Breast epithelium (tissue), 4 donors: ENCODE measurements at regions not wholly inside any gene's neighbourhood (a gene's known extent, or its start where the extent isn't known, plus 50 kb on each side); places are given as distances from the start of the nearest gene placed in this dataset.
"Not testable (repeated sequence)": the region's sequence is repeated elsewhere in the genome, so short reads cannot be mapped to it uniquely, and the experiment has no call there.

ENCODE experiments used
- DNase-seq, 2 donors: peaks; one replicate each; pipeline ENCODE4 v3.0.0-alpha.2; 2019; ENCODE audit warnings: low spot score in 2 of 2
- H3K27ac ChIP-seq, 2 donors: fragments of 200-600 bp; sonication (generic) in 1 of 2; one replicate each; pipeline ENCODE4 v1.5.1; 2016 to 2019; ENCODE audit warnings: mild to moderate bottlenecking in 1 of 2
- H3K27me3 ChIP-seq, 2 donors: fragments of 200-600 bp; sonication (generic) in 1 of 2; one replicate each; pipeline versions ENCODE4 v1.5.1 to v1.6.0; 2017 to 2019; ENCODE audit warnings: control low read depth in 1 of 2, mild to moderate bottlenecking in 1 of 2
- H3K36me3 ChIP-seq: fragments of 200-600 bp; one replicate; pipeline ENCODE4 v1.5.1; 2019
- H3K4me1 ChIP-seq, 2 donors: fragments of 200-600 bp; sonication (generic); one replicate each; pipeline ENCODE4 v1.5.1; 2016 to 2019; ENCODE audit warnings: control low read depth in 1 of 2
- H3K4me3 ChIP-seq, 3 donors: fragments of 200-600 bp; sonication (generic); 1 replicate in 2 of 3; 2 replicates in 1 of 3; pipeline ENCODE4 v1.5.1; 2016 to 2019; ENCODE audit warnings: mild to moderate bottlenecking in 3 of 3, moderate library complexity in 2 of 3
- H3K9me3 ChIP-seq, 2 donors: fragments of 200-600 bp; sonication (generic) in 1 of 2; one replicate each; pipeline ENCODE4 v1.5.1; 2016 to 2019; ENCODE audit warnings: control low read depth in 1 of 2
- POLR2A ChIP-seq: fragments of 450-650 bp; IDR thresholded peaks from one replicate; pipeline ENCODE4 v1.6.1; 2016; ENCODE audit warnings: antibody characterized with exemption, mild to moderate bottlenecking, moderate library complexity
- POLR2AphosphoS5 ChIP-seq, 3 donors: sonication (generic); formaldehyde crosslinking; IDR thresholded peaks; one replicate each; pipeline ENCODE4 v1.6.1; 2017; ENCODE audit warnings: antibody characterized with exemption in 3 of 3
- intact Hi-C: fragments of 100-400 bp; cut with DNase I; formaldehyde crosslinking; loops from one replicate; pipeline ENCODE4 v1.15.1; 2023; ENCODE audit warnings: low total_unique reads
- TF ChIP-seq, protein P1 (sequence below), 3 donors: fragments of 450-650 bp; IDR thresholded peaks; one replicate each; pipeline ENCODE4 v1.5.1; 2016 to 2017; ENCODE audit warnings: antibody characterized with exemption in 3 of 3, mild to moderate bottlenecking in 3 of 3, moderate library complexity in 3 of 3

DNA sequence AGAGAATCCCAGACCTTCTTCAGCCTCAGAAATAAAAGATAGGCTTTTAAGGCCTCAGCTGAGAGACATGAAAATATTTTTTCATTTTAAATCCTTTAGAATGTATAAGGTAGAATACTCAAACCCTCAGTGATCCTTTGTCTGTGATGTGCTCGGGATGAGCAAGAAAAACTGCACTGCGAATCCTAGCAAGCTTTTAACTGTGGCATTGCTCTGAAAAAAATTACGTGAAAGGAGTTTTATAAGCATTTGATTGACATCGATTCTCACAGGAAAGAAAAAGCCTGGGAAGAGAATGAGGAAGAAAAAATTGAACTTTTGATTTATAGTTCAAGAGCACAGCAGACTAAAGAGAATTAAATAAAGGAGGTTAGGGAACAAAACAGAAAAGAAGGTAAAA, 120.0 kb downstream of the TMEM168 start:
- Histone ChIP-seq H3K4me1 (no peaks in the 10 kb centered on the region), H3K27ac (no peak overlapping the region), H3K4me3 (no peak overlapping the region), H3K9me3 (no peaks in the 10 kb centered on the region), H3K27me3 (no peaks in the 10 kb centered on the region), H3K36me3 (no peaks in the 10 kb centered on the region)
- DNase-seq, result no peak
- TF ChIP-seq POLR2A (no peak), POLR2AphosphoS5 (IDR thresholded peaks at IDR 0.05) (no peak)
- TF ChIP-seq, protein P1, sequence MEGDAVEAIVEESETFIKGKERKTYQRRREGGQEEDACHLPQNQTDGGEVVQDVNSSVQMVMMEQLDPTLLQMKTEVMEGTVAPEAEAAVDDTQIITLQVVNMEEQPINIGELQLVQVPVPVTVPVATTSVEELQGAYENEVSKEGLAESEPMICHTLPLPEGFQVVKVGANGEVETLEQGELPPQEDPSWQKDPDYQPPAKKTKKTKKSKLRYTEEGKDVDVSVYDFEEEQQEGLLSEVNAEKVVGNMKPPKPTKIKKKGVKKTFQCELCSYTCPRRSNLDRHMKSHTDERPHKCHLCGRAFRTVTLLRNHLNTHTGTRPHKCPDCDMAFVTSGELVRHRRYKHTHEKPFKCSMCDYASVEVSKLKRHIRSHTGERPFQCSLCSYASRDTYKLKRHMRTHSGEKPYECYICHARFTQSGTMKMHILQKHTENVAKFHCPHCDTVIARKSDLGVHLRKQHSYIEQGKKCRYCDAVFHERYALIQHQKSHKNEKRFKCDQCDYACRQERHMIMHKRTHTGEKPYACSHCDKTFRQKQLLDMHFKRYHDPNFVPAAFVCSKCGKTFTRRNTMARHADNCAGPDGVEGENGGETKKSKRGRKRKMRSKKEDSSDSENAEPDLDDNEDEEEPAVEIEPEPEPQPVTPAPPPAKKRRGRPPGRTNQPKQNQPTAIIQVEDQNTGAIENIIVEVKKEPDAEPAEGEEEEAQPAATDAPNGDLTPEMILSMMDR (IDR thresholded peaks at IDR 0.05), result no peak
- intact Hi-C loops, result no loop called here

DNA sequence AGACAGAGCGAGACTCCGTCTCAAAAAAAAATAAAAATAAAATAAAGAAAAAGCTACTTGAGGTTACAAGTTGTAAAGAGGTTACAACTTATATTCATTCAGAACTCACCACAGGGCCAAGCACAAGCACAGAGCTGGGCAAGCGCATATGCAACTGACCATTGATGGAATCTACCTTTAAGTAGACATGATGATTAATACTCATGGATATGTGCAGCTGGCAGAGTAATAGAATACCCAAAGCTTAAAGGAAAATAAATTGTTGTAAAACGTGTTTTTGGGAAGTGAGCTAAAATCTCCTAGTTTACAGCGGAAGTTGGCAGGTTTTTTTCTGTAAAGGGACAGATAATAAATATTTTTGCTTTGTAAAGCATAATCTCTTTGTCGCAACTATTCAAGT, 111.6 kb downstream of the TMEM168 start:
- DNase-seq, result no peak
- intact Hi-C loops, result no loop called here

DNA sequence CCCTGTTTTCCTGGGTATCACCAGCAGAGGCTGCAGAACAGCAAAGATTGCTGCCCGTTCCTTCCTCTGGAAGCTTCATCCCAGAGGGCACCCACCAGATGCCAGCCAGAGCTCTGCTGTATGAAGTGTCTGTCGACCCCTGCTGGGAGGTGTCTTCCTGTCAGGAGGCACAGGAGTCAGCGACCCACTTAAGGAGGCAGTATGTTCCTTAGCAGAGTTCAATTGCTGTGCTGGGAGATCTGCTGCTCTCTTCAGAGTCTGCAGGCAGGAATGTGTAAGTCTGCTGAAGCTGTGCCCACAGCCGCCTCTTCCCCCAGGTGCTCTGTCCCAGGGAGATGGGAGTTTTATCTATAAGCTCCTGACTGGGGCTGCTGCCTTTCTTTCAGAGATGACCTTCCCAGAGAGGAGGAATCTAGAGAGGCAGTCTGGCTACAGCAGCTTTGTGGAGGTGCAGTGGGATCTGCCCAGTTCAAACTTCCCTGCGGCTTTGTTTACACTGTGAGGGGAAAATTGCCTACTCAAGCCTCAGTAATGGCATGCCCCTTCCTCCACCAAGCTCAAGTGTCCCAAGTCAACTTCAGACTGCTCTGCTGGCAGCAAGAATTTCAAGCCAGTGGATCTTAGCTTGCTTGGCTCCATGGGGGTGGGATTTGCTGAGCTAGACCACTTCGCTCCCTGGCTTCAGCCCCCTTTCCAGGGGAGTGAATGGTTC, 100.6 kb downstream of the TMEM168 start:
- H3K27ac ChIP-seq, H3K4me1 ChIP-seq, H3K4me3 ChIP-seq, H3K27me3 ChIP-seq, intact Hi-C loops, DNase-seq, H3K9me3 ChIP-seq, H3K36me3 ChIP-seq: not testable (repeated sequence)

More for the DNA sequence above, 111.6 kb downstream of the TMEM168 start:
- TF ChIP-seq, protein P1 (IDR thresholded peaks at IDR 0.05), result no peak
- TF ChIP-seq POLR2AphosphoS5 (IDR thresholded peaks at IDR 0.05) (no peak), POLR2A (no peak)
- Histone ChIP-seq H3K4me3 (no peak overlapping the region), H3K4me1 (no peaks in the 10 kb centered on the region), H3K27ac (no peak overlapping the region), H3K27me3 (no peaks in the 10 kb centered on the region), H3K36me3 (no peaks in the 10 kb centered on the region), H3K9me3 (no peaks in the 10 kb centered on the region)

DNA sequence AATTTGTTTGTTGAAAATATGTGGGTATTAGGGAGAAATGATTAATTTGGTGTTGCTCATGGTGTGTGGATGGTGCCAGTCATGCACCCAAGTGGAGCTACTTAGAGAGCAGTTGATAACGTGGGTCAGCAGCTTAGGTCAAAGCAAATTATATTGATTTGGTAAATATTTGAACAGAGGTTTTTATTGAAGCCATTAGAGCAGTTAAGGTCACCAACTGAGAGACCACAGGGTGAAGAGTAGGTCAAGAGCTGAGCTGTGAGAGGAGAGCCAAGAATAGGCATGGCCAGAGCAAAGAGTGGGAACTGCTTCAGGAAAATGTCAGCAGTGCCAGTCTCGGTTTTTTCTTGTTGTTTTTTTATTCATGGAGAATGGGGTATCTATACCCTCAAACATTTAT, 97.9 kb downstream of the TMEM168 start:
- H3K36me3 ChIP-seq, result no peaks in the 10 kb centered on the region
- H3K4me3 ChIP-seq, result no peak overlapping the region
- DNase-seq, result no peak
- H3K9me3 ChIP-seq, result peaks cover 0 to 9% of the 10 kb centered on the region in 2 donors
- TF ChIP-seq POLR2AphosphoS5 (IDR thresholded peaks at IDR 0.05) (no peak), POLR2A (no peak)
- TF ChIP-seq, protein P1 (IDR thresholded peaks at IDR 0.05), result no peak
- H3K27me3 ChIP-seq, result no peaks in the 10 kb centered on the region
- intact Hi-C loops, result no loop called here
- H3K4me1 ChIP-seq, result no peaks in the 10 kb centered on the region
- H3K27ac ChIP-seq, result no peak overlapping the region

DNA sequence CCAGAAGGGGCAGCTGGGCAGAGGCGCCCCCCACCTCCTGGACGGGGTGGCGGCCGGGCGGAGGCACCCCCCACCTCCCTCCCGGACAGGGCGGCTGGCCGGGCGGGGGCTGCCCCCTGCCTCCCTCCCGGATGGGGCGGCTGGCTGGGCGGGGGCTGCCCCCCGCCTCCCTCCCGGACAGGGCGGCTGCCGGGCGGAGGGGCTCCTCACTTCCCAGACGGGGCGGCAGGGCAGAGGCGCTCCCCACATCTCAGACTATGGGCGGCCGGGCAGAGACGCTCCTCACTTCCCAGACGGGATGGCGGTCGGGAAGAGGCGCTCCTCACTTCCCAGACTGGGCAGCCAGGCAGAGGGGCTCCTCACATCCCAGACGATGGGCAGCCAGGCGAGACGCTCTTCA, 93.0 kb downstream of the TMEM168 start:
- DNase-seq, H3K27ac ChIP-seq, H3K4me1 ChIP-seq, H3K9me3 ChIP-seq, H3K36me3 ChIP-seq, H3K27me3 ChIP-seq, H3K4me3 ChIP-seq, intact Hi-C loops: not testable (repeated sequence)

DNA sequence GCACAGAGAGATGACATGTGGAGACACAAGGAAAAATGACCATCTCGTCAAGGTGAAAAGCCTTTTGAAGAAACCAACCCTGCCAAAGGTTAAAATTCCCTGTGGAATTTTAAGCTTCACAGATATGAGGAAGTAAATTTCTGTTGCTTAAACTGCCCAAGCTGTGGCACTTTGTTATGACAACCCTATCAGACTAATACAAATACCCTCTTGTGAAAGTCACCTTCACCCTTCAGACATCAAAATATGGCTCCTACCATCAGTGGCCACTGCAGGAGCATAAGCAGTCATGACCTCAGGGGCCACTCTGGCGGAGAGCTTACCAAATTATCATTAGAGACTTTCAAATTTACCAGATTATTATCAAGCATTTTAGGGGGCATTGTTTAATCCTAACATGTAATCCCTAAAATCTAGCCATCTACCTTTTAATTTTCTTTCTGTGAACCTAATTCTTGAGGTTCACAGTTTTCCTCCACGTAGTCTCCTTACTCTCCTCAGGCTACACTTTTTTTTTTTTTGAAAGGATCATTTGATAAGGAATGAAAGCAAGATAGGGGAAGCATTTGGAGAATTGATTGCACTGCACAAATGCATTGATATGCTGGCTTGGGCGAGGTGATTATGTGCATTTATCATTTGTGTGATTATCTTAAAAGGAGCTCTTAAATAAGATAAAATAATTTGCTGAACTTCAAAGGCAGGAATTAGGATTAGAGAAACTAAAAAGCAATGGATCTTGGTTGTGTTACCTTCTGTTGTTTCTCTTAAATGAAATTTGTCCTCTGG, 90.3 kb downstream of the TMEM168 start:
- Histone ChIP-seq H3K27ac (no peak overlapping the region), H3K36me3 (no peaks in the 10 kb centered on the region), H3K4me1 (no peaks in the 10 kb centered on the region), H3K9me3 (peaks cover 4 to 9% of the 10 kb centered on the region in 2 donors), H3K27me3 (no peaks in the 10 kb centered on the region), H3K4me3 (no peak overlapping the region)
- DNase-seq, result no peak
- TF ChIP-seq, protein P1 (IDR thresholded peaks at IDR 0.05), result no peak
- TF ChIP-seq POLR2AphosphoS5 (IDR thresholded peaks at IDR 0.05) (no peak), POLR2A (no peak)
- intact Hi-C loops, result loop anchor here (5.0 kb wide), 1 partner anchor 777 kb away; no protein-coding TSS in a partner anchor
